ENCODE measurements at regions not wholly inside any gene's neighbourhood (a gene's known extent, or its start where the extent isn't known, plus 50 kb on each side); places are given as distances from the start of the nearest gene placed in this dataset.

GRCh38 chr11:23679981-23680380, 816.9 kb upstream of the LUZP2 start:
- no peak overlapping the region for H3K27ac ChIP-seq
- no peak overlapping the region for H3K4me3 ChIP-seq
- no peaks in the 10 kb centered on the region for H3K27me3 ChIP-seq
- no peak for DNase-seq (ENCODE audit: low spot score in 2 of 2)
- no peaks in the 10 kb centered on the region for H3K36me3 ChIP-seq
- WGBS = 96% methylated on average over 8 of the region's 10 CpGs
- H3K4me1 ChIP-seq = no peaks in the 10 kb centered on the region
- no peaks in the 10 kb centered on the region for H3K9me3 ChIP-seq
- TF ChIP-seq POLR2AphosphoS5 (IDR thresholded peaks at IDR 0.05) (no peak), EP300 (IDR thresholded peaks at IDR 0.05) (no peak), CTCF (IDR thresholded peaks at IDR 0.05) (no peak), POLR2A (IDR thresholded peaks at IDR 0.05) (no peak)

- Histone ChIP-seq H3K27me3 (no peaks in the 10 kb centered on the region), H3K9me3 (no peaks in the 10 kb centered on the region)
- 87% methylated on average over 11 of the region's 20 CpGs for WGBS
Observed at GRCh38 chr11:23680488-23681230, 816.2 kb upstream of the LUZP2 start.

GRCh38 chr11:23684701-23685100, 812.2 kb upstream of the LUZP2 start:
- Histone ChIP-seq H3K9me3 (no peaks in the 10 kb centered on the region), H3K27me3 (no peaks in the 10 kb centered on the region), H3K27ac (no peak overlapping the region), H3K36me3 (no peaks in the 10 kb centered on the region), H3K4me3 (no peak overlapping the region), H3K4me1 (no peaks in the 10 kb centered on the region)
- 84% methylated on average over 2 of the region's 2 CpGs for WGBS
- no peak for DNase-seq (ENCODE audit: low spot score in 2 of 2)
- TF ChIP-seq POLR2AphosphoS5 (IDR thresholded peaks at IDR 0.05) = no peak
- TF ChIP-seq POLR2A (IDR thresholded peaks at IDR 0.05) = no peak
- TF ChIP-seq CTCF (IDR thresholded peaks at IDR 0.05) = no peak
- TF ChIP-seq EP300 (IDR thresholded peaks at IDR 0.05) = no peak

More at GRCh38 chr11:23680488-23681230, 816.2 kb upstream of the LUZP2 start:
- Histone ChIP-seq H3K4me1 (no peaks in the 10 kb centered on the region), H3K4me3 (no peak overlapping the region), H3K36me3 (no peaks in the 10 kb centered on the region), H3K27ac (no peak overlapping the region)
- TF ChIP-seq POLR2AphosphoS5 (IDR thresholded peaks at IDR 0.05) (no peak), EP300 (IDR thresholded peaks at IDR 0.05) (no peak), POLR2A (IDR thresholded peaks at IDR 0.05) (no peak), CTCF (IDR thresholded peaks at IDR 0.05) (no peak)
- no peak for DNase-seq (ENCODE audit: low spot score in 2 of 2)

GRCh38 chr11:23687991-23688390, 808.9 kb upstream of the LUZP2 start:
- 47% methylated on average over 3 of the region's 3 CpGs for WGBS

More at GRCh38 chr11:23687991-23688390, 808.9 kb upstream of the LUZP2 start:
- H3K36me3 ChIP-seq = no peaks in the 10 kb centered on the region
- H3K4me1 ChIP-seq = no peaks in the 10 kb centered on the region
- no peak for DNase-seq (ENCODE audit: low spot score in 2 of 2)
- H3K27me3 ChIP-seq = no peaks in the 10 kb centered on the region
- no peaks in the 10 kb centered on the region for H3K9me3 ChIP-seq
- no peak overlapping the region for H3K4me3 ChIP-seq
- no peak overlapping the region for H3K27ac ChIP-seq
- no peak for TF ChIP-seq POLR2A (IDR thresholded peaks at IDR 0.05)
- no peak for TF ChIP-seq CTCF (IDR thresholded peaks at IDR 0.05)
- TF ChIP-seq EP300 (IDR thresholded peaks at IDR 0.05) = no peak
- TF ChIP-seq POLR2AphosphoS5 (IDR thresholded peaks at IDR 0.05) = no peak

All from suprapubic skin (tissue), 4 donors.